Calu3 (cell line): ENCODE measurements at regions not wholly inside any gene's neighbourhood (a gene's known extent, or its start where the extent isn't known, plus 50 kb on each side); places are given as distances from the start of the nearest gene placed in this dataset.

ENCODE experiments used
- BruUV-seq: library from RNA; stranded (reverse); fragments of 400-500 nt; replicated peaks from 2 replicates; lab custom pipeline; 2021; lab: Mats Ljungman, UMichigan
- CTCF ChIA-PET: fragments of 300-600 bp; sonication (Branson Sonifier 250); formaldehyde crosslinking; loops from one replicate; lab custom pipeline; 2022; ENCODE audit warnings: antibody characterized with exemption; lab: Charles Lee
- DNase-seq: peaks from one replicate; pipeline ENCODE4 v3.0.0; 2022
- H3K27ac Mint-ChIP-seq: one replicate; pipeline ENCODE4 v1.8.0; 2022; ENCODE audit warnings: mixed read lengths; ENCODE audit not compliant: unreplicated experiment
- H3K27me3 Mint-ChIP-seq: one replicate; pipeline ENCODE4 v1.8.0; 2022; ENCODE audit warnings: mixed read lengths; ENCODE audit not compliant: unreplicated experiment
- H3K36me3 Mint-ChIP-seq: one replicate; pipeline ENCODE4 v1.8.0; 2022; ENCODE audit warnings: mild to moderate bottlenecking, moderate library complexity, mixed read lengths; ENCODE audit not compliant: insufficient read depth, unreplicated experiment
- H3K4me1 Mint-ChIP-seq: one replicate; pipeline ENCODE4 v1.8.0; 2022; ENCODE audit warnings: mild to moderate bottlenecking, low read depth, mixed read lengths; ENCODE audit not compliant: unreplicated experiment
- H3K4me3 Mint-ChIP-seq: one replicate; pipeline ENCODE4 v1.8.0; 2022; ENCODE audit warnings: mild to moderate bottlenecking, low read depth, moderate library complexity, mixed read lengths; ENCODE audit not compliant: unreplicated experiment
- H3K9me3 Mint-ChIP-seq: one replicate; pipeline ENCODE4 v1.8.0; 2022; ENCODE audit warnings: low read depth, mixed read lengths; ENCODE audit not compliant: unreplicated experiment
- CTCF ChIP-seq: fragments of 200-600 bp; IDR thresholded peaks from one replicate; pipeline ENCODE4 v1.8.0; 2022; ENCODE audit warnings: antibody characterized with exemption; ENCODE audit not compliant: unreplicated experiment
- intact Hi-C: fragments of 100-400 bp; cut with micrococcal nuclease; formaldehyde crosslinking; loops from one replicate; pipeline ENCODE4 v1.10.0; 2022; ENCODE audit not compliant: unreplicated experiment

- no peak for DNase-seq
- Mint-ChIP-seq H3K36me3 (no peaks in the 10 kb centered on the region), H3K27ac (no peak overlapping the region), H3K9me3 (no peaks in the 10 kb centered on the region), H3K27me3 (no peaks in the 10 kb centered on the region), H3K4me1 (peaks cover 8% of the 10 kb centered on the region), H3K4me3 (no peak overlapping the region)
- BruUV-seq = no TSS peak
- CTCF ChIA-PET = no interaction called here
- intact Hi-C loops = no loop called here
- TF ChIP-seq CTCF = no peak
Measured at GRCh38 chr2:160936044-160936806, 224.0 kb upstream of the TANK start.

GRCh38 chr2:160940271-160940670, 220.0 kb upstream of the TANK start:
- no peaks in the 10 kb centered on the region for H3K27me3 Mint-ChIP-seq
- H3K4me1 Mint-ChIP-seq = peaks cover 11% of the 10 kb centered on the region
- H3K4me3 Mint-ChIP-seq = no peak overlapping the region
- no peak overlapping the region for H3K27ac Mint-ChIP-seq
- intact Hi-C loops = no loop called here
- CTCF ChIA-PET = no interaction called here
- TF ChIP-seq CTCF = no peak
- no peak for DNase-seq
- no peaks in the 10 kb centered on the region for H3K36me3 Mint-ChIP-seq
- BruUV-seq = no TSS peak
- no peaks in the 10 kb centered on the region for H3K9me3 Mint-ChIP-seq

GRCh38 chr2:160940699-160941098, 219.5 kb upstream of the TANK start:
- Mint-ChIP-seq H3K9me3 (no peaks in the 10 kb centered on the region), H3K4me3 (no peak overlapping the region), H3K27me3 (no peaks in the 10 kb centered on the region), H3K36me3 (no peaks in the 10 kb centered on the region), H3K4me1 (peaks cover 11% of the 10 kb centered on the region), H3K27ac (peak overlapping the region; percentile 16)
- CTCF ChIA-PET = no interaction called here
- TF ChIP-seq CTCF = no peak
- BruUV-seq = no TSS peak
- intact Hi-C loops = no loop called here
- DNase-seq = peak; percentile 10

- Mint-ChIP-seq H3K27ac (peak overlapping the region; percentile 16), H3K36me3 (no peaks in the 10 kb centered on the region), H3K9me3 (no peaks in the 10 kb centered on the region), H3K4me3 (no peak overlapping the region), H3K27me3 (no peaks in the 10 kb centered on the region), H3K4me1 (peaks cover 11% of the 10 kb centered on the region)
- no peak for TF ChIP-seq CTCF
- CTCF ChIA-PET = no interaction called here
- intact Hi-C loops = no loop called here
- BruUV-seq = no TSS peak
- DNase-seq = no peak
Measured at GRCh38 chr2:160941290-160941846, 218.9 kb upstream of the TANK start.
